ENCODE measurements at regions not wholly inside any gene's neighbourhood (a gene's known extent, or its start where the extent isn't known, plus 50 kb on each side); places are given as distances from the start of the nearest gene placed in this dataset.

DNA sequence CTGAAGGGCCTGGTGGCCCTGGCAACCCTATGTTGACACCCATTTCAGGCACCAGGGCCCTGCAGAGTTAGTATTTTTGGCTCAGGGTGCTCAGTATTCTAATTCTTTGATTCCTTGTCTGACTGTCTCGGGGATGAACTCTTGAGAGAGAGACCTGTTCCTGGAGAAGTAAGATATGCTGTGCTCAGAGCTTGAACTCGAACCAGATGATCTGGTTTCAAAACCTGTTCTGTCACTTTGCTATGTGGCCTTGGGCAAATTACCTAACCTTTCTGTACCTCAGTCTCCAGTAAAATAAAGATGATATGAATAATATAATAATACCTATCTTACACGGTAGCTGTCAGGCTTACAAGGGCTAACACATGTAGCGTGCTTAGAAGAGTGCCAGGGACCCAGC lies 294.2 kb downstream of the DYSF start:
- DNase-seq (no peak), ATAC-seq (ENCODE audit: low FRiP score in 2 of 2) (no peak)
- no peaks in the 10 kb centered on the region for H3K36me3 ChIP-seq
- H3K4me3 ChIP-seq = no peak overlapping the region
- WGBS, 2 donors = 78 to 80% methylated on average over 4 of the region's 4 CpGs
- peaks cover 18 to 22% (median 21%) of the 10 kb centered on the region in 4 donors for H3K4me1 ChIP-seq
- H3K27ac ChIP-seq = peak overlapping the region in 3 of 4 donors; percentile 41 to 62 (median 54)
- no peaks in the 10 kb centered on the region for H3K9me3 ChIP-seq
- no peaks in the 10 kb centered on the region for H3K27me3 ChIP-seq
- TF ChIP-seq POLR2AphosphoS5 (IDR thresholded peaks at IDR 0.05) (no peak), POLR2A (IDR thresholded peaks at IDR 0.05) (no peak), EP300 (IDR thresholded peaks at IDR 0.05) (no peak)
- TF ChIP-seq, protein P1, sequence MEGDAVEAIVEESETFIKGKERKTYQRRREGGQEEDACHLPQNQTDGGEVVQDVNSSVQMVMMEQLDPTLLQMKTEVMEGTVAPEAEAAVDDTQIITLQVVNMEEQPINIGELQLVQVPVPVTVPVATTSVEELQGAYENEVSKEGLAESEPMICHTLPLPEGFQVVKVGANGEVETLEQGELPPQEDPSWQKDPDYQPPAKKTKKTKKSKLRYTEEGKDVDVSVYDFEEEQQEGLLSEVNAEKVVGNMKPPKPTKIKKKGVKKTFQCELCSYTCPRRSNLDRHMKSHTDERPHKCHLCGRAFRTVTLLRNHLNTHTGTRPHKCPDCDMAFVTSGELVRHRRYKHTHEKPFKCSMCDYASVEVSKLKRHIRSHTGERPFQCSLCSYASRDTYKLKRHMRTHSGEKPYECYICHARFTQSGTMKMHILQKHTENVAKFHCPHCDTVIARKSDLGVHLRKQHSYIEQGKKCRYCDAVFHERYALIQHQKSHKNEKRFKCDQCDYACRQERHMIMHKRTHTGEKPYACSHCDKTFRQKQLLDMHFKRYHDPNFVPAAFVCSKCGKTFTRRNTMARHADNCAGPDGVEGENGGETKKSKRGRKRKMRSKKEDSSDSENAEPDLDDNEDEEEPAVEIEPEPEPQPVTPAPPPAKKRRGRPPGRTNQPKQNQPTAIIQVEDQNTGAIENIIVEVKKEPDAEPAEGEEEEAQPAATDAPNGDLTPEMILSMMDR (IDR thresholded peaks at IDR 0.05) = no peak

DNA sequence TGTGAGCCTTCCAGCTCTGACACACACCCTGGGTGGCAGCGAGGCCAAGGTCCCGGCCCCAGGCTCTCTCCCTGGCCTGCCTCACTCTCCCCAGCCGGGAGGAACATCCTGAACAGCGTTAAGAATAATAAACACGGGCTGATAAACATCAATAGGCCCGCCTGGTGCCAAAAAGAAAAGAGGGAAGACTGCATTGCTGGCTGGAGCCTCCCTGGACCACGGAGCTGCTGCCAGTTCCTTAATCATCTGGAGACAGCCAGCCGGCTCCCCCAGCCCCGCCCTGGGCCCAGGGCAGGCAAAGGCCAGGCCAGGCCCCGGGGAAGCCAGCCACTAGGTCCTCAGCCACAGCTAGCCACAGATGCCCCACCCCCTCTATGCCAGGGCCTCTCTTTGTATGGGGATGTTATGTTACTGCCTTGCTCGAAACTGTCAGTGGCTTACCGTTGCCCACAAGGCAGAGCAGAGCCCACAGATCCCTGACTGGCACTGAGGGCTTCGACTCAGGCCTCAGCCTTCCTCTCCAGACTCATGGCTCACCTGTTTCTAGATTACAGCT lies 293.7 kb downstream of the DYSF start:
- H3K27me3 ChIP-seq = no peaks in the 10 kb centered on the region
- H3K9me3 ChIP-seq = no peaks in the 10 kb centered on the region
- H3K4me3 ChIP-seq = no peak overlapping the region
- WGBS, 2 donors = 39 to 47% methylated on average over 6 to 13 of the region's 13 CpGs
- ATAC-seq (ENCODE audit: low FRiP score in 2 of 2) (peak; percentile 53 to 65), DNase-seq (peak; percentile 32 to 81)
- H3K4me1 ChIP-seq = peaks cover 18 to 22% (median 21%) of the 10 kb centered on the region in 4 donors
- no peaks in the 10 kb centered on the region for H3K36me3 ChIP-seq
- H3K27ac ChIP-seq = peak overlapping the region in 3 of 4 donors; percentile 41 to 62 (median 54)
- no peak for TF ChIP-seq EP300 (IDR thresholded peaks at IDR 0.05)
- TF ChIP-seq POLR2AphosphoS5 (IDR thresholded peaks at IDR 0.05) = peak in 1 of 2 donors; percentile 27

DNA sequence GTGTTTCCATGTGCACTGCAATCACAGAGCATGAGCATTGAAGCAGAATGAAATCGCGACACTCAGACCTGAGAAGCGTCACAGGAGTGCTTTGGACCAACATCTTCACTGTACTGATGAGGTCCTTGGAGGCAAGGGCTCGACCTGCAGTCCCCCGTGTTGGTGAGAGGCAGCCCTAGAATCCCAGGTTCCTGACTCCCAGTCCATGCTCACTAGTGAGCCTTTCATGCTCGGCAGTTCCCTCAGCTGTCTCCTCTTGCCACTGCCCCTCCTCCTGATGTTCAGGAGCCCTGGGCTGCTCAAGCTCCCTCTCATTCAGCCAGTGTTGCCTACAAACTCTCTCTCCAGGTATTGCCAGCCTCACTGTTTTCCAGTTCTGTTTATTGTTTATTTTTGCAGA lies 291.4 kb downstream of the DYSF start:
- WGBS, 2 donors = 76 to 78% methylated on average over 1 to 6 of the region's 6 CpGs
- TF ChIP-seq, protein P1 (IDR thresholded peaks at IDR 0.05) = no peak
- TF ChIP-seq EP300 (IDR thresholded peaks at IDR 0.05) (no peak), POLR2AphosphoS5 (IDR thresholded peaks at IDR 0.05) (no peak), POLR2A (IDR thresholded peaks at IDR 0.05) (no peak)
- H3K4me3 ChIP-seq = no peak overlapping the region
- peaks cover 18 to 22% (median 21%) of the 10 kb centered on the region in 4 donors for H3K4me1 ChIP-seq
- no peak for DNase-seq
- H3K27ac ChIP-seq = no peak overlapping the region
- H3K36me3 ChIP-seq = no peaks in the 10 kb centered on the region
- no peak for ATAC-seq (ENCODE audit: low FRiP score in 2 of 2)
- H3K9me3 ChIP-seq = no peaks in the 10 kb centered on the region
- H3K27me3 ChIP-seq = no peaks in the 10 kb centered on the region

DNA sequence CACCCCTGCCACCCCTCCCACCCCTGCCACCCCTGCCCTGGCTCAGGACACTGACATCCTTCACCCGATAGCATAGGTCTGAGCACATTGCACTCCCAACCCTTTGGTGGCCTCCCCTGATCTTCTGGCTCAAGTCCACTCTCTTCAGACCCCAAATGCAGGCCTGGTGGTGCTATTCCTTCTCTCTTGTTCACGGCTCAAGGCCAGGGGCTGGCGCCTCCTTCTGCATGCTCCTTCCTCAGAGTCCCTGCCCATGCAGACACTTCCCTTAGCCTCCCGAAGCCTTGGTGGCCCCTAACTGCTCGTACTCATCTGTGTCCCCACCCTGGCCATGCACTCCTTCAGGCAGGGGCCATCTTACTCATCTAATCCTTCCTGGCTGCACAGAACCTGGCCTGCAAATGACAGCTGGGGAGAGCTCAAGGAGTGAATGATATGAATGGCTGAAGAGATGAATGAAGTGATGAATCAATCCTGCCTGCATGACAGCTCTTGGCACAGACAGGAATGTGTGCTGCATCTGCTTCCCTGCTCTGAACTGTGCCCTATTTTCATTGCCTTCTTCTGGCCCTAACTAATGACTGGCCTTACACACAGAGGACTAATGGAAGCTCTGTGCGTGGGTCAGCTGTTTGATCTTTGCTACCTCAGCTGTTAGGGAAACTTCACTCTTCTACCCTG lies 290.8 kb downstream of the DYSF start:
- peaks cover 18 to 22% (median 21%) of the 10 kb centered on the region in 4 donors for H3K4me1 ChIP-seq
- H3K9me3 ChIP-seq = no peaks in the 10 kb centered on the region
- H3K4me3 ChIP-seq = no peak overlapping the region
- H3K27me3 ChIP-seq = no peaks in the 10 kb centered on the region
- 85 to 86% methylated on average over 5 to 6 of the region's 6 CpGs for WGBS, 2 donors
- no peaks in the 10 kb centered on the region for H3K36me3 ChIP-seq
- DNase-seq (no peak), ATAC-seq (ENCODE audit: low FRiP score in 2 of 2) (no peak)
- no peak overlapping the region for H3K27ac ChIP-seq
- TF ChIP-seq POLR2AphosphoS5 (IDR thresholded peaks at IDR 0.05) = no peak
- TF ChIP-seq, protein P1 (IDR thresholded peaks at IDR 0.05) = no peak
- no peak for TF ChIP-seq EP300 (IDR thresholded peaks at IDR 0.05)
- TF ChIP-seq POLR2A (IDR thresholded peaks at IDR 0.05) = no peak

DNA sequence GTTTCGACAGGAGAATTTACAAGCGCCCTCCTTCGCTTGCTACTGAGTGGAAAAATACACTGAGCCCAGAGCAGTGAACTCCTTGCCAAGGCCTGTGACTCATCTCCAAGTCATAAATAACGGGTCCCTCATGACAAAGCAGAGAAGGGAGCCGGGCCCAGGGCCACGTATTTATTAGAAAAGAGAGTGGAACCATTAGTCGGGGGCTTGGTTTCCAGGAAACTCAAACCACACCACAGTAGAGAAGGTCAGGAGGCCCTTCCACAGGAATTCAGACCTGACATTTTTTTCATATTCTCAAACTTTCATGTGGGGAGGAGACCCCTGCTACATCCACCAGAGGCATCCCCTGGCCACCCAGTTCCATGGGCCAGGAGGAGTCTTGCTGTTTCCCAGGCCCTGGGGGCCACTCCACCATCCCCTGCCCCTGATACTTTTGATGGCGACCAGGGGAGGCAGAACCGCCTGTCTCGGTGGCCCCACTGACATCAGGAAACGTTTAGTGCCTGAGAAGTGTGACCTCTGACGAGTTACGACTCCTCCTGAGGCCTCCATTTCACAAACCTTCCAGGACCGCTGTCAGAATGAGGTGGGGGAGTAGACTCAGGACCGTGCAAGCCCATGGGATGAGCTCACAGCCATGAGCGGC lies 289.7 kb downstream of the DYSF start:
- no peak overlapping the region for H3K4me3 ChIP-seq
- no peaks in the 10 kb centered on the region for H3K27me3 ChIP-seq
- no peaks in the 10 kb centered on the region for H3K36me3 ChIP-seq
- DNase-seq = no peak
- H3K4me1 ChIP-seq = peaks cover 18 to 20% (median 19%) of the 10 kb centered on the region in 4 donors
- TF ChIP-seq POLR2AphosphoS5 (IDR thresholded peaks at IDR 0.05) (no peak), EP300 (IDR thresholded peaks at IDR 0.05) (no peak), POLR2A (IDR thresholded peaks at IDR 0.05) (no peak)
- TF ChIP-seq, protein P1 (IDR thresholded peaks at IDR 0.05) = no peak
- no peaks in the 10 kb centered on the region for H3K9me3 ChIP-seq
- peak in 1 of 2 donors; percentile 85 for ATAC-seq (ENCODE audit: low FRiP score in 2 of 2)
- no peak overlapping the region for H3K27ac ChIP-seq
- WGBS, 2 donors = 86 to 88% methylated on average over 16 of the region's 16 CpGs
